ENCODE measurements at regions not wholly inside any gene's neighbourhood (a gene's known extent, or its start where the extent isn't known, plus 50 kb on each side); places are given as distances from the start of the nearest gene placed in this dataset.

- H3K27me3 ChIP-seq (ENCODE audit: control insufficient read depth, low read length): no peaks in the 10 kb centered on the region
- H3K36me3 ChIP-seq (ENCODE audit: control insufficient read depth, low read length): no peaks in the 10 kb centered on the region
- peaks cover 55% of the 10 kb centered on the region for H3K4me1 ChIP-seq (ENCODE audit: control insufficient read depth, low read length)
- H3F3A ChIP-seq (ENCODE audit: control insufficient read depth, insufficient read depth): no peaks in the 10 kb centered on the region
- H4K20me1 ChIP-seq (ENCODE audit: control insufficient read depth, insufficient read depth, low read depth, low read length): no peaks in the 10 kb centered on the region
- TF ChIP-seq EZH2phosphoT487 (IDR thresholded peaks at IDR 0.05; ENCODE audit: borderline replicate concordance, low read length): no peak
- TF ChIP-seq, protein P1, sequence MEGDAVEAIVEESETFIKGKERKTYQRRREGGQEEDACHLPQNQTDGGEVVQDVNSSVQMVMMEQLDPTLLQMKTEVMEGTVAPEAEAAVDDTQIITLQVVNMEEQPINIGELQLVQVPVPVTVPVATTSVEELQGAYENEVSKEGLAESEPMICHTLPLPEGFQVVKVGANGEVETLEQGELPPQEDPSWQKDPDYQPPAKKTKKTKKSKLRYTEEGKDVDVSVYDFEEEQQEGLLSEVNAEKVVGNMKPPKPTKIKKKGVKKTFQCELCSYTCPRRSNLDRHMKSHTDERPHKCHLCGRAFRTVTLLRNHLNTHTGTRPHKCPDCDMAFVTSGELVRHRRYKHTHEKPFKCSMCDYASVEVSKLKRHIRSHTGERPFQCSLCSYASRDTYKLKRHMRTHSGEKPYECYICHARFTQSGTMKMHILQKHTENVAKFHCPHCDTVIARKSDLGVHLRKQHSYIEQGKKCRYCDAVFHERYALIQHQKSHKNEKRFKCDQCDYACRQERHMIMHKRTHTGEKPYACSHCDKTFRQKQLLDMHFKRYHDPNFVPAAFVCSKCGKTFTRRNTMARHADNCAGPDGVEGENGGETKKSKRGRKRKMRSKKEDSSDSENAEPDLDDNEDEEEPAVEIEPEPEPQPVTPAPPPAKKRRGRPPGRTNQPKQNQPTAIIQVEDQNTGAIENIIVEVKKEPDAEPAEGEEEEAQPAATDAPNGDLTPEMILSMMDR (IDR thresholded peaks at IDR 0.05; ENCODE audit: low read depth, low read length, poor library complexity, severe bottlenecking): no peak
- H3K4me2 ChIP-seq (ENCODE audit: low read length): peak overlapping the region; percentile 13; the same call in 1 of the 2 replicates
- H3K79me2 ChIP-seq (ENCODE audit: control insufficient read depth, low read length): no peaks in the 10 kb centered on the region
- no peaks in the 10 kb centered on the region for H3K9me2 ChIP-seq (replicated peaks; ENCODE audit: control insufficient read depth, low read length)
- H3K9me3 ChIP-seq (ENCODE audit: control insufficient read depth, insufficient read depth, low read length): no peaks in the 10 kb centered on the region
- H3K4me3 ChIP-seq (ENCODE audit: low read length): no peak overlapping the region
- no peak overlapping the region for H3K27ac ChIP-seq (ENCODE audit: low read depth, low read length)
These were observed 421.7 kb upstream of the C16orf82 start for GRCh38 chr16:26644912-26645543.

DNA sequence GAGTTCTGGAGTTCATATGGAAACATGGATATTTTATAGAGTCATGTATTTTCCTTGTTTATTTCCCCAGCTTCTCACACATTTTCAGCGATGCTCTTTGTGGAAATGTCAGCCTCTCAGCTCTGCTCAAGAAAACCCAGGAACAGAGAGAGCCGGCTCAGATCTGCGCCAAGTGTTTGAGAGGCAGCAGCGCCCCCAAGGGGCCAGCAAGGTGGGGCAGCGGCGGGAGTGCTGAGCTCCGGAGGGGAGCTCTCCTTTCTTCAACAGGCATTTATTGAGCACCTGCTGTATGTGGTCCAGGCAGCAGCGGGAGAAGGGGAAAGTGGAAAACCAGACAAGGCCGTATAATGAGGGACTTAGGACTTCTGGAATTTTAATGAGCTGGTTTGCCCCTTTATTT is 421.1 kb upstream of the C16orf82 start:
- no peaks in the 10 kb centered on the region for H3K27me3 ChIP-seq (ENCODE audit: control insufficient read depth, low read length)
- no peaks in the 10 kb centered on the region for H3K9me2 ChIP-seq (replicated peaks; ENCODE audit: control insufficient read depth, low read length)
- no peak overlapping the region for H3K27ac ChIP-seq (ENCODE audit: low read depth, low read length)
- H3K79me2 ChIP-seq (ENCODE audit: control insufficient read depth, low read length): no peaks in the 10 kb centered on the region
- no peaks in the 10 kb centered on the region for H4K20me1 ChIP-seq (ENCODE audit: control insufficient read depth, insufficient read depth, low read depth, low read length)
- no peaks in the 10 kb centered on the region for H3F3A ChIP-seq (ENCODE audit: control insufficient read depth, insufficient read depth)
- H3K4me2 ChIP-seq (ENCODE audit: low read length): peak overlapping the region; percentile 13; the same call in 1 of the 2 replicates
- H3K4me3 ChIP-seq (ENCODE audit: low read length): no peak overlapping the region
- H3K4me1 ChIP-seq (ENCODE audit: control insufficient read depth, low read length): peaks cover 57% of the 10 kb centered on the region
- no peaks in the 10 kb centered on the region for H3K9me3 ChIP-seq (ENCODE audit: control insufficient read depth, insufficient read depth, low read length)
- TF ChIP-seq, protein P1 (IDR thresholded peaks at IDR 0.05; ENCODE audit: low read depth, low read length, poor library complexity, severe bottlenecking): peak; percentile 85
- TF ChIP-seq EZH2phosphoT487 (IDR thresholded peaks at IDR 0.05; ENCODE audit: borderline replicate concordance, low read length): no peak
- H3K36me3 ChIP-seq (ENCODE audit: control insufficient read depth, low read length): no peaks in the 10 kb centered on the region

DNA sequence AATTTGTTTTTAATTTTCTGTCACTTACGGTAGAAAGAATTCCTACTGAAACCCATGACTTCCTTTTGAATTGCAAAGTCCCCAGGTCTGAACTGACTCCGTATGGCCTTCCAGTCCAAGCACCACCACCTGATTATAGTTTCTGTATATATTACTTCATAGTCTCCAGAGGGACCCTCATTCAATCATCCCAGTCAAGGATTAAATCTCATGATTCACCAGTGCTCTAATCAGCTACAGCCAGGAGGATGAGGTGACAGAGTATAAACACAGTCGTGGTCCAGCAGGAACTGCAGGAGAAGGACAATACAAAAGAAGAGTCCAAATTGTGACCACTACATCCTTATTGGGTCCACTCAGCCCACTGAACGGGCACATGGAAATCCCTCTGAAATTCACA is 418.9 kb upstream of the C16orf82 start:
- no peak for TF ChIP-seq EZH2phosphoT487 (IDR thresholded peaks at IDR 0.05; ENCODE audit: borderline replicate concordance, low read length)
- TF ChIP-seq, protein P1 (IDR thresholded peaks at IDR 0.05; ENCODE audit: low read depth, low read length, poor library complexity, severe bottlenecking): no peak
- Histone ChIP-seq H3K79me2 (ENCODE audit: control insufficient read depth, low read length) (no peaks in the 10 kb centered on the region), H3K4me1 (ENCODE audit: control insufficient read depth, low read length) (peaks cover 59% of the 10 kb centered on the region), H3K9me3 (ENCODE audit: control insufficient read depth, insufficient read depth, low read length) (no peaks in the 10 kb centered on the region), H3K36me3 (ENCODE audit: control insufficient read depth, low read length) (peaks cover 6% of the 10 kb centered on the region; the same call in 1 of the 2 replicates), H3K27me3 (ENCODE audit: control insufficient read depth, low read length) (no peaks in the 10 kb centered on the region), H3K27ac (ENCODE audit: low read depth, low read length) (no peak overlapping the region), H3K4me2 (ENCODE audit: low read length) (no peak overlapping the region), H4K20me1 (ENCODE audit: control insufficient read depth, insufficient read depth, low read depth, low read length) (no peaks in the 10 kb centered on the region), H3K9me2 (replicated peaks; ENCODE audit: control insufficient read depth, low read length) (no peaks in the 10 kb centered on the region), H3F3A (ENCODE audit: control insufficient read depth, insufficient read depth) (no peaks in the 10 kb centered on the region), H3K4me3 (ENCODE audit: low read length) (no peak overlapping the region)
